ENCODE measurements at regions not wholly inside any gene's neighbourhood (a gene's known extent, or its start where the extent isn't known, plus 50 kb on each side); places are given as distances from the start of the nearest gene placed in this dataset.

GRCh38 chrX:113977887-113978286 is 606.0 kb upstream of the HTR2C start:
- Histone ChIP-seq H3K27me3 (ENCODE audit: control insufficient read depth, insufficient read depth, low read length) (no peaks in the 10 kb centered on the region), H3K36me3 (ENCODE audit: control insufficient read depth, insufficient read depth, low read length) (peaks cover 48% of the 10 kb centered on the region), H3K27ac (ENCODE audit: low read depth, low read length) (no peak overlapping the region)

GRCh38 chrX:113975441-113975840 is 608.4 kb upstream of the HTR2C start:
- Histone ChIP-seq H3K9me3 (ENCODE audit: control insufficient read depth, insufficient read depth, low read length) (0 out of 2 replicates have a peak, but pooled peaks cover 10% of the 10 kb centered on the region), H3K9ac (ENCODE audit: low read depth, low read length) (no peak overlapping the region), H3K36me3 (ENCODE audit: control insufficient read depth, insufficient read depth, low read length) (peaks cover 48% of the 10 kb centered on the region), H3K27me3 (ENCODE audit: control insufficient read depth, insufficient read depth, low read length) (no peaks in the 10 kb centered on the region), H3K27ac (ENCODE audit: low read depth, low read length) (no peak overlapping the region), H3K4me1 (ENCODE audit: control insufficient read depth, insufficient read depth, low read length) (peaks cover 46% of the 10 kb centered on the region), H3K4me3 (ENCODE audit: low read depth, low read length) (no peak overlapping the region; the same call in 1 of the 2 replicates)

More at GRCh38 chrX:113977887-113978286, 606.0 kb upstream of the HTR2C start:
- Histone ChIP-seq H3K9me3 (ENCODE audit: control insufficient read depth, insufficient read depth, low read length) (0 out of 2 replicates have a peak, but pooled peaks cover 8% of the 10 kb centered on the region), H3K9ac (ENCODE audit: low read depth, low read length) (no peak overlapping the region), H3K4me3 (ENCODE audit: low read depth, low read length) (no peak overlapping the region), H3K4me1 (ENCODE audit: control insufficient read depth, insufficient read depth, low read length) (peaks cover 46% of the 10 kb centered on the region)

GRCh38 chrX:113974881-113975280 is 609.0 kb upstream of the HTR2C start:
- H3K9me3 ChIP-seq (ENCODE audit: control insufficient read depth, insufficient read depth, low read length) = peaks cover 15% of the 10 kb centered on the region; the same call in 1 of the 2 replicates
- peaks cover 46% of the 10 kb centered on the region for H3K4me1 ChIP-seq (ENCODE audit: control insufficient read depth, insufficient read depth, low read length)
- H3K9ac ChIP-seq (ENCODE audit: low read depth, low read length) = no peak overlapping the region
- H3K27me3 ChIP-seq (ENCODE audit: control insufficient read depth, insufficient read depth, low read length) = no peaks in the 10 kb centered on the region
- no peak overlapping the region for H3K27ac ChIP-seq (ENCODE audit: low read depth, low read length)
- peaks cover 44% of the 10 kb centered on the region for H3K36me3 ChIP-seq (ENCODE audit: control insufficient read depth, insufficient read depth, low read length)
- H3K4me3 ChIP-seq (ENCODE audit: low read depth, low read length) = no peak overlapping the region

- H3K9me3 ChIP-seq (ENCODE audit: control insufficient read depth, insufficient read depth, low read length) = peaks cover 14% of the 10 kb centered on the region; the same call in 1 of the 2 replicates
- no peaks in the 10 kb centered on the region for H3K27me3 ChIP-seq (ENCODE audit: control insufficient read depth, insufficient read depth, low read length)
- H3K36me3 ChIP-seq (ENCODE audit: control insufficient read depth, insufficient read depth, low read length) = peaks cover 39% of the 10 kb centered on the region
- no peak overlapping the region for H3K9ac ChIP-seq (ENCODE audit: low read depth, low read length)
- no peak overlapping the region for H3K4me3 ChIP-seq (ENCODE audit: low read depth, low read length)
- H3K4me1 ChIP-seq (ENCODE audit: control insufficient read depth, insufficient read depth, low read length) = peaks cover 46% of the 10 kb centered on the region
- no peak overlapping the region for H3K27ac ChIP-seq (ENCODE audit: low read depth, low read length)
Observed at GRCh38 chrX:113973706-113974105, 610.2 kb upstream of the HTR2C start.

- no peaks in the 10 kb centered on the region for H3K27me3 ChIP-seq (ENCODE audit: control insufficient read depth, insufficient read depth, low read length)
- no peak overlapping the region for H3K4me3 ChIP-seq (ENCODE audit: low read depth, low read length)
Observed at GRCh38 chrX:113966791-113967190, 617.1 kb upstream of the HTR2C start.

GRCh38 chrX:113962343-113962742 is 621.5 kb upstream of the HTR2C start:
- H3K9ac ChIP-seq (ENCODE audit: low read depth, low read length) = no peak overlapping the region
- H3K36me3 ChIP-seq (ENCODE audit: control insufficient read depth, insufficient read depth, low read length) = peaks cover 23% of the 10 kb centered on the region; the same call in 1 of the 2 replicates
- no peak overlapping the region for H3K4me3 ChIP-seq (ENCODE audit: low read depth, low read length)
- no peaks in the 10 kb centered on the region for H3K27me3 ChIP-seq (ENCODE audit: control insufficient read depth, insufficient read depth, low read length)
- H3K9me3 ChIP-seq (ENCODE audit: control insufficient read depth, insufficient read depth, low read length) = no peaks in the 10 kb centered on the region
- H3K27ac ChIP-seq (ENCODE audit: low read depth, low read length) = no peak overlapping the region
- H3K4me1 ChIP-seq (ENCODE audit: control insufficient read depth, insufficient read depth, low read length) = peaks cover 52% of the 10 kb centered on the region

More at GRCh38 chrX:113966791-113967190, 617.1 kb upstream of the HTR2C start:
- H3K27ac ChIP-seq (ENCODE audit: low read depth, low read length) = no peak overlapping the region
- no peak overlapping the region for H3K9ac ChIP-seq (ENCODE audit: low read depth, low read length)
- H3K36me3 ChIP-seq (ENCODE audit: control insufficient read depth, insufficient read depth, low read length) = peaks cover 28% of the 10 kb centered on the region
- peaks cover 20% of the 10 kb centered on the region for H3K4me1 ChIP-seq (ENCODE audit: control insufficient read depth, insufficient read depth, low read length)
- H3K9me3 ChIP-seq (ENCODE audit: control insufficient read depth, insufficient read depth, low read length) = peaks cover 14% of the 10 kb centered on the region; the same call in 1 of the 2 replicates

GRCh38 chrX:113959912-113960626 is 623.8 kb upstream of the HTR2C start:
- Histone ChIP-seq H3K27ac (ENCODE audit: low read depth, low read length) (peak overlapping the region; percentile 88), H3K27me3 (ENCODE audit: control insufficient read depth, insufficient read depth, low read length) (no peaks in the 10 kb centered on the region), H3K36me3 (ENCODE audit: control insufficient read depth, insufficient read depth, low read length) (peaks cover 32% of the 10 kb centered on the region), H3K9me3 (ENCODE audit: control insufficient read depth, insufficient read depth, low read length) (no peaks in the 10 kb centered on the region), H3K9ac (ENCODE audit: low read depth, low read length) (no peak overlapping the region), H3K4me3 (ENCODE audit: low read depth, low read length) (no peak overlapping the region), H3K4me1 (ENCODE audit: control insufficient read depth, insufficient read depth, low read length) (peaks cover 45% of the 10 kb centered on the region)

- H3K9ac ChIP-seq (ENCODE audit: low read depth, low read length) = no peak overlapping the region
- H3K4me1 ChIP-seq (ENCODE audit: control insufficient read depth, insufficient read depth, low read length) = peaks cover 34% of the 10 kb centered on the region
- peaks cover 9% of the 10 kb centered on the region; the same call in 1 of the 2 replicates for H3K9me3 ChIP-seq (ENCODE audit: control insufficient read depth, insufficient read depth, low read length)
- no peaks in the 10 kb centered on the region for H3K27me3 ChIP-seq (ENCODE audit: control insufficient read depth, insufficient read depth, low read length)
- H3K27ac ChIP-seq (ENCODE audit: low read depth, low read length) = no peak overlapping the region
- H3K4me3 ChIP-seq (ENCODE audit: low read depth, low read length) = no peak overlapping the region
- H3K36me3 ChIP-seq (ENCODE audit: control insufficient read depth, insufficient read depth, low read length) = peaks cover 48% of the 10 kb centered on the region
Observed at GRCh38 chrX:113956936-113957335, 627.0 kb upstream of the HTR2C start.

GRCh38 chrX:113954297-113954696 is 629.6 kb upstream of the HTR2C start:
- no peak overlapping the region for H3K9ac ChIP-seq (ENCODE audit: low read depth, low read length)
- H3K36me3 ChIP-seq (ENCODE audit: control insufficient read depth, insufficient read depth, low read length) = peaks cover 55% of the 10 kb centered on the region
- H3K4me3 ChIP-seq (ENCODE audit: low read depth, low read length) = no peak overlapping the region
- H3K9me3 ChIP-seq (ENCODE audit: control insufficient read depth, insufficient read depth, low read length) = peaks cover 13% of the 10 kb centered on the region; the same call in 1 of the 2 replicates
- no peaks in the 10 kb centered on the region for H3K27me3 ChIP-seq (ENCODE audit: control insufficient read depth, insufficient read depth, low read length)
- H3K4me1 ChIP-seq (ENCODE audit: control insufficient read depth, insufficient read depth, low read length) = peaks cover 21% of the 10 kb centered on the region
- no peak overlapping the region for H3K27ac ChIP-seq (ENCODE audit: low read depth, low read length)

- Histone ChIP-seq H3K4me3 (ENCODE audit: low read depth, low read length) (no peak overlapping the region), H3K9ac (ENCODE audit: low read depth, low read length) (no peak overlapping the region), H3K27ac (ENCODE audit: low read depth, low read length) (no peak overlapping the region), H3K4me1 (ENCODE audit: control insufficient read depth, insufficient read depth, low read length) (peaks cover 29% of the 10 kb centered on the region), H3K27me3 (ENCODE audit: control insufficient read depth, insufficient read depth, low read length) (no peaks in the 10 kb centered on the region), H3K36me3 (ENCODE audit: control insufficient read depth, insufficient read depth, low read length) (peaks cover 35% of the 10 kb centered on the region), H3K9me3 (ENCODE audit: control insufficient read depth, insufficient read depth, low read length) (peaks cover 13% of the 10 kb centered on the region; the same call in 1 of the 2 replicates)
Observed at GRCh38 chrX:113950081-113950678, 633.7 kb upstream of the HTR2C start.

- Histone ChIP-seq H3K4me1 (ENCODE audit: control insufficient read depth, insufficient read depth, low read length) (peaks cover 30% of the 10 kb centered on the region), H3K27me3 (ENCODE audit: control insufficient read depth, insufficient read depth, low read length) (no peaks in the 10 kb centered on the region), H3K36me3 (ENCODE audit: control insufficient read depth, insufficient read depth, low read length) (peaks cover 19% of the 10 kb centered on the region), H3K4me3 (ENCODE audit: low read depth, low read length) (no peak overlapping the region), H3K9ac (ENCODE audit: low read depth, low read length) (no peak overlapping the region), H3K27ac (ENCODE audit: low read depth, low read length) (no peak overlapping the region), H3K9me3 (ENCODE audit: control insufficient read depth, insufficient read depth, low read length) (peaks cover 6% of the 10 kb centered on the region; the same call in 1 of the 2 replicates)
Observed at GRCh38 chrX:113947548-113947947, 636.3 kb upstream of the HTR2C start.
